HuH-7.5 (cell line): ENCODE measurements at regions not wholly inside any gene's neighbourhood (a gene's known extent, or its start where the extent isn't known, plus 50 kb on each side); places are given as distances from the start of the nearest gene placed in this dataset.

Source experiments
- DNase-seq: peaks from one replicate; pipeline ENCODE4 v3.0.0; 2011; ENCODE audit warnings: low spot score

DNA sequence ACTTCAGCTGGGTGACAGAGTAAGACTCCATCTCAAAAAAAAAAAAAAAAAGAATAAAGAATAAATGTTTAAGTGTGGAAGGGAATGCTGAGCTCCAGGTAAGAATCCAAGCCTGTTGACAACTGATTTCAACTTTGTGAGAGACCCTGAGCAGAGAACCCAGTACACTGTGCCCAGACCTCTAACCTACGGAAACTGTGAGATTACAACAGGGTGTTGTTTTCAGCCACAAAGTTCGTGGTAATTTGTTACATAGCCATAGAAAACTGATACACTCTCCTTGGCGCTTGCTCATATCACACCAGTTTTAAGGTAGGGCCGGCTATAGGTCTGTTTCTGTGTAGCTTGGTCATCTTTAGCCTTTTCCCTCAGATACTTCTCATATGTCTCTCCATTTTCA lies 98.4 kb upstream of the PAPOLG start:
- DNase-seq, result no peak

GRCh38 chr2:60659026-60659425 lies 97.0 kb upstream of the PAPOLG start:
- DNase-seq, result no peak

DNA sequence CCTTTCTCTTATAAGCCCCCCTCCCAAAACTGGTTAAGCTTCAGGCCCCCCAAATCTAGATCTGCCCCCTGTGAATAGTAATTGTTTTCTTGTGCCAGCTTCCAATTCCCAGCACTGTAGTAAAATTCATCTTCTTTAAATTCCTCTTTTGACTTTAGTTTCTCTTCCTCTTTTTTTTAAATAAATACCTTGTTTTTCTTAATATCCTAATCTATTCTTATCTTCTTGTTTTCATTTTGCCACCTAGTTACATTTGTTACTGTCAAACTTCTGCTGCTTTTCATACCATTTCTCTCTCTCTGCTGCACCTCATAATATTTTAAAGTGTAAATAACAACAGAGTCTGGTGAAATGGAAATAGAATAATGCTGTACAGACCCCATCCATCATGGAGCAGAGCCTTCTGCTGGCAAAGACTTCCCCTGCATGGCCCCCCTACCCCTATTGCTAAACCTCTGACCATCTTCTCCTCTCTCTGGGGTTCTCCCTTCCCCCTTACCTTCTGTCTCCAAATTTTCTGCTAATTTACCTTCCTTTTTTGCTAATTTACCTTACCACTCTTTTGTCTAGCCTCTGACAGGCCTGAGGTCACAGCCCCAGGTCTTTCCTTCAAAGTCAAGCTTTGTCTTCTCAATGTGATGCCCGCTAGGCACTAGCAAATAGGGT lies 94.9 kb upstream of the PAPOLG start:
- no peak for DNase-seq

DNA sequence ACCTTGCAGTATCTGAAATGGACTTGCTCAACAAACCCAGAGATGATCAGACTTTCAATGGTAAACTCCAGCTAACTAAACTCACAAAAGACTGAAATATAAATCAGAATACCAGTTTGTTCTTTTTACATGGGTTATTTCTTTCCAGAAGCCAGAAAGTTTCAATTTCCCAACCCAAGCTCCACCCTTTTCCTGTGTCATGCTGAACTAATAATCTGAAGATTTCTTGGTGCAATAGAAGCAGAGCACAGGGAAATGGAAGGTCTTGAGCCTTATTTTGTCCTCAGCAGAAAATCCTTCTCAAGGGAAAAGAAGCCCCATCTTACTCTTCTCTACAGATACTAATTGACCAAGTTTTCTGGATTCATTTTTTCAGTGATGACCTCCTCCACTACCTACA lies 93.3 kb upstream of the PAPOLG start:
- DNase-seq, result no peak

DNA sequence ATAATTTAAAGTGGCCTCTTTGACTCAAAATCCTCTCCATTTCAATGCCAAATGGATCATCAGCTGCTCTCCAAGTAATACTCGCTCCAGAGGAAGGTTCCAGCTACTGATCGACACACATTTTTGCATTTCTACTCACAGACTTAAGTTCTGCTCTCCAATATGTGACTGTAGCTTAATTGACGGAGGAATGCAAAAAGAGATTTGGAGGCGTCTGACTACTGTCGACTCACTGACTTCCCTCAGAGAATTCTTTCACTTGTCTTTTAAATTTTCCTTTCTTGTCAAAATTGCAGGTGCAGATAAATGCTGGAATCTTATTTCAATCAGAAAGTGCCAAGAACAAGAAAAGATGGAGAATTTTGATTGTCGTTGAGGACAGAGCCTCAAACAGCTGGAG lies 84.1 kb upstream of the PAPOLG start:
- no peak for DNase-seq

DNA sequence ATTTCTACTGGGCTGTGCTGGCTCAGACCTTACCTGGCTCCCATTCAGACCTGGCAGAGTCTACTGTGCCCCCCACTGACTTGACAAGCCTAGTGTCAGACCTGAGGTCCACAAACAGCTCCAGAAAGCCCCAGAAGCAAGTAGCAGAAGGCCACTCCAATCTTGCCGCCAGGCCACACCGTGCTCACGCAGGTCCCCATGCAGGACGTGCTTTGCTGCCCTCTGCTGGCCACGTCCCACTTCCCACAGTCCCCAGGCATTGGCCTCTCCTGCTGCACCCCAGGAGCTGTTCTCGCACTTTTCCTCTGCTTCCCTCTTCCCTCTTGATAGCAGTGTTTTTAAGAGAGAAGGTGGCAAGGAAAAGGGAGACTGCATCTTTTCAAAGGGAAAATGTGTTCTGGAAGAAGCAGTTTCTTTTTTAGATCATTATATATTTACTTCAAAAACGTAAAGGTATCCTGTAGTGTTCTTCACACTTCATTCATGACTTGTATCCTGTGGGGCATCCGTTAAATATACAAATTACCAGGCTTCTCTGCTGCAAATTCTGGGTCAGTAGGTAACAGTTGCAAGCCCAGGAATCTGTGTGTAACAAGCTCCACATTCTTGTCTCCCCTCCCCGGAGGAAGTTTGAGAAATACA lies 81.4 kb upstream of the PAPOLG start:
- peak; percentile 72 for DNase-seq

- no peak for DNase-seq
Measured at GRCh38 chr2:60675301-60675700, 80.8 kb upstream of the PAPOLG start.

- DNase-seq, result no peak
Measured at GRCh38 chr2:60676706-60677330, 79.2 kb upstream of the PAPOLG start.

GRCh38 chr2:60677356-60677755 lies 78.7 kb upstream of the PAPOLG start:
- DNase-seq, result no peak

- DNase-seq, result no peak
Measured at GRCh38 chr2:60678551-60678950, 77.5 kb upstream of the PAPOLG start.

DNA sequence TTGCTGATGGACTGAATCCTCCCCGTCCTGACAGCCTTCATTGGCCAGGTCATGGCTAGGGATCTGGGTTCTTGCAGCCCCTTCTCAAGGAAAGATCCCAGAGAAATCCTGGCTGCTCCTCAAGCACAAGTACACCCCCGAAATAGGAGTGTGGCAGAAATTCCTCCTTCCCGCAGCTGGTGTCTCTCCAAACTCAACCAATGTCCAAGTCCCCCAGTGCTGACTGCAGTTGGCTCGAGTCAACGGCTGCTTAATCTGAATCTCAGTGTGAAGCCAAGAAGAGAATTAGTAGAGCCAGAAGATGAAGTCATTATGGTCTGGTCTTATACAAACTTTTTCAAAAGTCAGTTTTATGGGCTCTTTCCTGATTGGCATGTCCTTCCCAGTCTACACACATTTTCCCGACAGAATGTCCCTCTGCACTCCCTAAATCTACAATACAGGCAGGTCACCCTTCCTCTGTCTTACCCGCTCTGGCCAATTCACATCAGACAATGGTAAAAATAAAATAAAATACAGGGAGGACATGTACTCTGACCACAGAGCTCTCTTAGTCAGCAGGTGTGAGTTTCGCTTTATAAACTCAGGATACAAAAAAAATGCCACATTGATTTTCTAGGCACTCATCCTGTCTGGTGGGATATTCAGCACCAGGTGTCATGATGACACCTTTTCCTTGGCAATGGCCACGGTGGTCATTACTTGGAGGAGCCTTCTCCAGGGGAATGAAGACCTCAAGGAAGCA lies 76.9 kb upstream of the PAPOLG start:
- no peak for DNase-seq

DNA sequence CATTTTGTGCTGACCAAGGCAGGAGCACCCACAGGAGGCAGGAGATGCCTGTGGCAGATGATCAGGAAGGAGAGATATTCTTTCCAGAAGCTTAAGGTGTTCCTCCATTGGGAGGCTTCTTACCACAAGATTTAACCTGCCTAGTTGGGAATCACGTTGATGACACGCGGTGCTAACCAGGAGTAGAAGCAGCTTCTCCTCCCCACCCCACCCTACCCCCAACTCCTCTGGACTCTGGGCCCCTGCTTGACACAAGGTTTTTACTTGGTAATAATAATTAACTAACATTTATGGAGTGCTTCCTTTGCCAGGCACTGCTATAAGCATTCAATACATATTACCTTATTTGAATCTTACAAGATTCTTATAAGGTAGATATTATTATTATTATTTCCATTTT lies 62.5 kb upstream of the PAPOLG start:
- no peak for DNase-seq

- DNase-seq, result no peak
Measured at GRCh38 chr2:60695793-60696192, 60.3 kb upstream of the PAPOLG start.

DNA sequence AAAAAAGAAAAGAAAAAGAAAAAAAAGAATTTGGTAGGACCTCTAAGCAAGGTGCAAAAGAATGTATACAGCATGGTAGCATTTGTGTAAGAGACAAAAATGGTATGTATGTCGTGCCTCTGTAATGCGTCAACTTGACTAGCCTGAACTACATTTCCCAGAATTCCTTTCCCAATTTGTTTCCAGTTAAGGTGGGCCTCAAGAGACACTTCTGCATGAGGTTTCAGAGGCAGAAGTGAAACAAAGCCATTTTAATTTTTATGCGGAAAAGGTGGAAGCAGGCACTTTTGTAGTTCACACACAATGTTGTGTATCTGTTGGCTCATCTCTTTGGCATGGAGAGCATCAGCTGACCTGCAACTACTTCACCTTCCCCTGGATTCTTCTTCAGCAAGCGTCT lies 56.5 kb upstream of the PAPOLG start:
- no peak for DNase-seq

DNA sequence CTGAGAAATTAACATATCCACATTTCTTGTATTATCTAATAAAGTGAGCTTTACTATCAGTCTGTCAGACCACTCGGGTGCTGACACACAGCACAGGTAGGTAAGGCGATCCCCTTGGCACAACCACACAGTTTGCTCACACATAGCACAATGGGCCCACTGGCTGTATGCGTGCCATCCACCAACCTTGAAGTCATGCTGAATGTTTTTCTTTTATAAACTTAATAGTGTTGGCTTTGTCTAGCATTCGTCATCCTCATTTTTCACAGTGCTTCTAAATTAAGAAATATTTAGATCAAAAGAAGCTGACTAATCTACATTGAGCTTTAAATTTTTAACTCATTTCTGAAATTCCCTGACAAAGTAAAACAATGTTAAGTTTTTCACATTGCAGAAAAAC lies 50.0 kb upstream of the PAPOLG start:
- DNase-seq, result no peak
